ENCODE measurements at regions not wholly inside any gene's neighbourhood (a gene's known extent, or its start where the extent isn't known, plus 50 kb on each side); places are given as distances from the start of the nearest gene placed in this dataset.

DNA sequence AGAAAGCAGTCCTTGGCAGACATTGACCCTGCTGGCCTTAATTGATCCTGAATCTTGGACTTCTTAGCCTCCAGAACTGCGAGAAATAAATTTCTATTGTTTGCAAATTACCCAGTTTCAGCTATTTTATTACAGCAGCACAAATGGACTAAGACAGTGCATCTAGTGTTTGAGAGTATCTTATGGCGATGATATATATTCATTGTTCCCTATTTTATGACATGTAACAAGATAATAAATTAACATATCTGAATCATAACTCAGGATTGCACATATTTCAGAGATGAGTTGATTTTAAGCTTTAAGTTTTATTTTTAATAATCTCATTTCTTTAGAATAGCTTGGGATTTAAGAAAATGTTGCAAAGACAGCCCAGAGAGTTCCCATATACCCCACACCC, 167.4 kb upstream of the FOXG1 start:
- TF ChIP-seq CTCF (IDR thresholded peaks at IDR 0.05; ENCODE audit: low read depth, low read length, poor library complexity, severe bottlenecking) (no peak), EZH2phosphoT487 (IDR thresholded peaks at IDR 0.05; ENCODE audit: borderline replicate concordance, low read length) (no peak)

Data from DOHH2 (cell line).